OCI-LY1 (cell line): ENCODE measurements at regions not wholly inside any gene's neighbourhood (a gene's known extent, or its start where the extent isn't known, plus 50 kb on each side); places are given as distances from the start of the nearest gene placed in this dataset.

Experiments used
- EZH2 ChIP-seq: fragments of 200-600 bp; sonication (generic), shearing (Covaris generic); IDR thresholded peaks from 2 replicates; pipeline ENCODE4 v1.8.0; 2017; ENCODE audit warnings: borderline replicate concordance, mixed run types, mild to moderate bottlenecking, antibody characterized with exemption, low read length, moderate library complexity, mixed read lengths
- TF ChIP-seq, protein P1 (sequence below): fragments of 200-600 bp; sonication (generic), shearing (Covaris generic); IDR thresholded peaks from 2 replicates; pipeline ENCODE4 v1.5.1; 2017; ENCODE audit warnings: mild to moderate bottlenecking, antibody characterized with exemption, low read length, moderate library complexity, mixed read lengths

DNA sequence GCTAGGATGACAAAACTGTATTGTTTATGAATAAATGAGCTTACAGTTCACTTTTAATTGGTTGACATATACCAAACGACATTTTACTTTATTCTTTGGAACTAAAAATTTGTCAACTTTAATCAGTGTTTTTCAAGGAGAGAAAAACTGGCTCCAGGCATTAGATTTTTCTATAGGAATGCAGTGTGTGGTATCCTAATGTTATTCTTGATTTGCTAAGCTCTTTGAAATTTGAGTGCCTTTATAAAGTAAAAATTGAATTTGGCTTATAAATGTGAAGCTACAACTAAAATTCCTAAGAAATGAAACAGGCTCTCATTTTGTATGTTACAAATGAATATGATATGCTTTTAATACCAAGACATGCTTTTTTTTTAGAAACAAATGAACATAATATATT is 442.2 kb upstream of the TRAM1L1 start:
- TF ChIP-seq, protein P1, sequence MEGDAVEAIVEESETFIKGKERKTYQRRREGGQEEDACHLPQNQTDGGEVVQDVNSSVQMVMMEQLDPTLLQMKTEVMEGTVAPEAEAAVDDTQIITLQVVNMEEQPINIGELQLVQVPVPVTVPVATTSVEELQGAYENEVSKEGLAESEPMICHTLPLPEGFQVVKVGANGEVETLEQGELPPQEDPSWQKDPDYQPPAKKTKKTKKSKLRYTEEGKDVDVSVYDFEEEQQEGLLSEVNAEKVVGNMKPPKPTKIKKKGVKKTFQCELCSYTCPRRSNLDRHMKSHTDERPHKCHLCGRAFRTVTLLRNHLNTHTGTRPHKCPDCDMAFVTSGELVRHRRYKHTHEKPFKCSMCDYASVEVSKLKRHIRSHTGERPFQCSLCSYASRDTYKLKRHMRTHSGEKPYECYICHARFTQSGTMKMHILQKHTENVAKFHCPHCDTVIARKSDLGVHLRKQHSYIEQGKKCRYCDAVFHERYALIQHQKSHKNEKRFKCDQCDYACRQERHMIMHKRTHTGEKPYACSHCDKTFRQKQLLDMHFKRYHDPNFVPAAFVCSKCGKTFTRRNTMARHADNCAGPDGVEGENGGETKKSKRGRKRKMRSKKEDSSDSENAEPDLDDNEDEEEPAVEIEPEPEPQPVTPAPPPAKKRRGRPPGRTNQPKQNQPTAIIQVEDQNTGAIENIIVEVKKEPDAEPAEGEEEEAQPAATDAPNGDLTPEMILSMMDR = no peak
- no peak for TF ChIP-seq EZH2
